GM12892 (cell line): ENCODE measurements at regions not wholly inside any gene's neighbourhood (a gene's known extent, or its start where the extent isn't known, plus 50 kb on each side); places are given as distances from the start of the nearest gene placed in this dataset.

Experiments used
- POLR2A ChIP-seq: IDR thresholded peaks from 2 replicates; pipeline ENCODE4 v1.6.1; 2011; ENCODE audit warnings: low read depth, low read length, control low read depth
- POLR2AphosphoS5 ChIP-seq: IDR thresholded peaks from 2 replicates; pipeline ENCODE4 v1.6.1; 2011; ENCODE audit warnings: low read depth, low read length, control low read depth
- TAF1 ChIP-seq: IDR thresholded peaks from 2 replicates; pipeline ENCODE4 v1.6.1; 2011; ENCODE audit warnings: low read depth, mild to moderate bottlenecking, control low read depth, low read length, borderline replicate concordance

GRCh38 chr11:119474682-119475596, 52.0 kb upstream of the THY1 start:
- TF ChIP-seq POLR2AphosphoS5 (no peak), POLR2A (no peak), TAF1 (no peak)
